HG02798 (cell line): ENCODE measurements at regions not wholly inside any gene's neighbourhood (a gene's known extent, or its start where the extent isn't known, plus 50 kb on each side); places are given as distances from the start of the nearest gene placed in this dataset.
"Not testable (repeated sequence)": the region's sequence is repeated elsewhere in the genome, so short reads cannot be mapped to it uniquely, and the experiment has no call there.

ENCODE experiments used
- ATAC-seq: cut with Tn5 transposase; IDR thresholded peaks from one replicate; pipeline ENCODE4 v1.9.1; 2021; ENCODE audit warnings: mild to moderate bottlenecking; ENCODE audit not compliant: unreplicated experiment, poor library complexity

DNA sequence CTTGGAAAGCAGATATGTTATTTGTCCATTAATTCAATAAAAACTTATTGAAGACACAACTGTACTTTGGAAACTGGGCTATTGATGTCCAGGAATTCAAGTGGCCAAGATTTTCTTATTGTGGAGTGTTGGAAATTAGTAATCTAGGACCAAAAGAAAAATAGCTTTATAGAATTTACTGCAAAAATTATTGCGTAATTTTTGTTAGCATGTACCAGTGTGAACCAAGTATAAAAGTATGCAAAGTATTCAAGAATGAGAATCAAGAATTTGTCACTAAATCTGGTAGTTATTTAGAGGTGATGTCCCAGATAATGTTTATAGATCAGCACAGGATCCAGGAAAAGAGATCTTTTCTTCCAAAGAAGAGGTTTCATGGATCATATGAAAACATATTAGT, 468.9 kb upstream of the CTSO start:
- no peak for ATAC-seq

- ATAC-seq, result no peak
Observed at GRCh38 chr4:156420623-156421022, 467.0 kb upstream of the CTSO start.

DNA sequence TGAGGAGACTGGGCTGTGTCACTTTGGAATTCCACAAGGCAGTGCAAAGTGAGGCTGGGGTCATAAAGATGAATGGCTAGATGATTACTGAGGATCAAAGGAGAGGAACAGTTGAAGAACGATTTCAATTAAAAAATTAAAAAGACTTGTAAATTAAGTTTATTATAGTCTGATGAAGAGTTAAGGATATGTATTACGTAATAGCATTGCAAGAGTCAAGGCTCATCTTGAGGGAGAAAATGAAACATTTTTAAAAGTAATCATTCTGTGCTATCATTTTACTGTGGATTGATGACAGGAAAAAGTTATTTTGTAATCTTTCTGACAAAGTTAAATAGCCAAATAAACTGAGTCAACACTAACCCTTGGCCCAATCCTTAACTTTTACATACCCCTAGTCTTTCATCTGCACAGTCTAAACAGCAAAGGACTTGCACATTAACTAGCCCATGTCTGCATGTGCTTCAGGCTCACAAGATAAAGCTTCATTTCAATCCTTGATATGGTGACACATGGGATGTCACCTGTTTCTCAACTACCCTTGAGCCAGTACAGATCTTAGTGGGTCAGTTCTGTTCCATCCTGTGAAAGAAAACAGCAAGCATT, 465.5 kb upstream of the CTSO start:
- ATAC-seq, result no peak

- no peak for ATAC-seq
Observed at GRCh38 chr4:156414406-156414805, 460.7 kb upstream of the CTSO start.

DNA sequence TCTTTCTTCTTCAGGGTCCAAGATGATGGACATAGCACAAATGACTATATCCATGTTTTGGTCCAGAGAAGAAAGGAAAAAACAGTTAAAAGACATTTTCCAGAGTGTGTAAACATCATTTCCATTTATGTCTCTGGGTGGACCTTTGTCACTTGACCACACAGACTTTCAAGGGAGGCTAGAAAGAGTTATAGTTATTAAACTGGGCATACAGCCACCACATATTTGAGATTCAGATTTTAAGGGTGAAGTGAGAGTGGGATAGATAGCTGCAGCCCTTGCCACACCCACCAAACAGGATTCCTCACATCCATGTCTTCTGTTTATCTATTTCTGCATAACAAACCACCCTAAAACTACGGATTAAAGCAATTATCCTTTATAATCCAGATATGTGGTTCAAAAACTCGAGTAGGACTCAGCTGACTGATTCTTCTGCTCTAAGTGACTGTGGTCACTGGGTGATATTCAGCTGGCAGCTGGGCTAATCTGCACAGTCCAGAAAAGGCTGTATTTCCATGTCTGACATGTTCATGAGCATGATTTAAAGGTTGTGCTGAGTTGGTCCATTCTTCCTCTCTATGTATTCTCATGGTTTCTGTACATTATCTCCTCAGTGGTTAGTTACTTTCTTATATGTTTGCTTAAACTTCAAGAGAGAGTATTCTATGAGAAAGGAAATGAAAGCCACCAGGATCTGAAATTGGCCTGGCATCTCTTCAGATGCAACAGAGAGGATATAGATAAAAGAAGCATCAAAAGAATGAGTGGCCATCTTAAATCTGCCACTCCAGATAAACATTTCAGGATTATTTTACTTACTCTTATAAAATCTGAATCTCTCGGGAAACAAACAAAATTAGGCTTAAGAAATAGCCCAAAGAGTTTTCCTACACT, 459.8 kb upstream of the CTSO start:
- no peak for ATAC-seq

DNA sequence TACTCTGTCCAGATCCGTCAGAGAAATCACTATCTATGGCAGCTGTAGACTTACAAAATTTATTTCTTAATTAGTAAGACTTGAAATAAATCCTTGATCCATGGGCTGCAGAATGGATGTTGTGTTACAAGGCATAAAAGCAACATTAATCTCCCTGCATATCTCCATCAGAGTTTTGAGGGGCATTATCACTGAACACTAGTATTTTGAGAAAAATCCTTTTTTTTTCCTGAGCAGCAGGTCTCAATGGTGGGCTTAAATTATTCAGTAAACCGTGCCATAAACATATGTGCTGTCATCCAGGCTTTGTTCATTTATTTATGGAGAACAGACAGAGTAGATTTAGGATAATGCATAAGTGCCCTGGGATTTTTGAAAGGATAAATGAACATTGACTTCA, 457.9 kb upstream of the CTSO start:
- ATAC-seq, result no peak

- ATAC-seq, result no peak
Observed at GRCh38 chr4:156408749-156409148, 455.1 kb upstream of the CTSO start.

GRCh38 chr4:156401371-156401770, 447.7 kb upstream of the CTSO start:
- no peak for ATAC-seq

DNA sequence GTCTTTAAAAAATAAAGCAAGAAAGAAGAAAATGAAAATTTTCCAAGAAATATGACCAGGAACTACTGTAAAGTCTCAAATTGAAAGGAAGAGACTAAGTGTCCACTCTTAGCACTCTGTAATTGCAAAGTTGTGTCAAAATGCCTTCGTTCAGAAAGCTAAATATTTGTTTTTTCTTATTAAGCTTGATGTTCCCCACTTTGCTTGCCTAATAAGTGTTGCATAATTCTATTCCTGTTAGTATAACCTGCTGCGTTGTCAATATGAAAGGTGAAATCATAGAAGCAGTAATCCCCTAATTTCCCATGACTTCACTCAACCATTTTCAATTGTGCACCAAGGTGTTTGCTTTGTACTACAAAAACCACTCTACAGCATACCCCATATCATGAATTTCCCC, 442.9 kb upstream of the CTSO start:
- ATAC-seq, result no peak

GRCh38 chr4:156391325-156391653, 437.6 kb upstream of the CTSO start:
- no peak for ATAC-seq

- no peak for ATAC-seq
Observed at GRCh38 chr4:156390599-156391324, 437.1 kb upstream of the CTSO start.

GRCh38 chr4:156388826-156389225, 435.2 kb upstream of the CTSO start:
- no peak for ATAC-seq

DNA sequence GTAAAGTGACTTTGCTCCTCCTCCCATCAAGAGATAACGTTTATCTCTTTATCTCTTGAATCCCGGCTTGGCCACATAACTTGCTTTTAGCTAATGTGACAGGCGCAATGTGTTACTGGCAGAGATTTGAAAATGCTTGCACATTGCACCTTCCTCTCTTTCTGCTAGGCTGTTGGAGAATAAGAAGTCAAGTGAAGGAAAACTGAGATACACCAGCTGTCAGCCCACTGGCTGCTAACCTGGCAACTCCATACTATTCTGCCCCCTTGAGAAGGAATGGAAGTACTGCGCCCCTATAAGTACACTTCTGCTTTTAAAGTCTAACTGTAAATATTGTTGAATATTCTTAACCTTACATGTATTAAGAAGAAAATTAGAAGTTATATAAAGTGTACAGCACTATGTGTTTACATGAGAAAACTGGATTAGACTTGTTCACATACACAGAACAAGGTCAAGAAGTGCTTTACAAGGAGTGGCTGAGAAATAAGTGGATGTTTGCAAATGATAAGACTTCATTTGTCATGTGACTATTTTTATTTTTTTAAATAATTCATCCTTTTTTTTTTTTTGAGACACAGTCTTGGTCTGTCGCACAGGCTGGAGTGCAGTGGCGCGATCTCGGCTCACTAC, 424.5 kb upstream of the CTSO start:
- ATAC-seq, result peak; percentile 85

DNA sequence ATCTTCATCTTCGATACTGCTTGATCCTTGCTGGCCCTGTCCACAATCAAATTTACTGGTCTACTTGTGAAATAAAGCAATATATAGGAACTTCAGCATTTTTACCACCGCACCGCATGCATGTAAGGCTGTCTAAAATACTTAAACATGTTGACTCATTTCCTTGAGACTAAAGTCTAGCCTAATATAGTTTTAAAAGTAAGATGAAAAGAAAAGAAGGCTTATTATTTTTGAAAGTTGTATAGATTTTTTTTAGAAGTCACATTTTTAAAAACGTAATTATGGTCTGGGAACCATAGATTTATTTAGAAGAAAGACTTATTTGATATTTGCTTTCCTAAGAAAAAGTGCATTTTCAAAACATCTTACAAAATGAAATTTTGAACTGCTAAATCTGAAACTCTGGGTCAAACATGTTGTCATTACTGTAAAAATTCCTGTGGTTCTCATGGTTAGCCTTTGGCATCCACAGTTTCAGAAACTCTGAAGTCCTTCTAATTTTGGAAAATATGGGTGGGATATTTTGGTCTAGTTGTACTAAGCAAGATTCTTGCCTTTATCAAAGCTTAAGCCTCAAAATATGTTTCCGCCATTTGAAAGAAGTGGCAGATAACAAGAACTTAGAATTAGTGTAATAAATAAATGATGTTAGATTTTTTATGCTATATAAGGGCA, 423.5 kb upstream of the CTSO start:
- ATAC-seq, result no peak

- ATAC-seq, result no peak
Observed at GRCh38 chr4:156374894-156375293, 421.2 kb upstream of the CTSO start.

- ATAC-seq, result no peak
Observed at GRCh38 chr4:156374069-156374468, 420.4 kb upstream of the CTSO start.

- ATAC-seq, result not testable (repeated sequence)
Observed at GRCh38 chr4:156367502-156367901, 413.8 kb upstream of the CTSO start.

DNA sequence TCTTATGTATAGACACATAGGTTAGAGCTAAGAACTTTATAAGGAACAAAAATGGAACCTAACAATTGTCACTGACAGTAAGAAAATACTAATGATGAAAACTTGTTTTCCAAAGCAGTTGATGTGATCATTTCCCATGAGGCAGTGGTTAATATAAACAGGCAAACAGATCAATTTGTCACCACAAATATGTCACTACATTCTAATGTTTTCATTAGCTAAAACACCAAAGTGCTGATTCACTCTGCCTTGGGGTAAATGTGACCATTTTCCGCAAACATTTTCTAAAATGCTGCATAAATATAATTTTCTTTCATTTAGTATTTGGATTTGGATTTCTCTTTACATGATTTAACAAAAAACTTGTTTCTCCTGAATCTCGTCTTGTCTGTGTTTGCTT, 408.9 kb upstream of the CTSO start:
- no peak for ATAC-seq

- no peak for ATAC-seq
Observed at GRCh38 chr4:156347412-156348075, 393.9 kb upstream of the CTSO start.

- no peak for ATAC-seq
Observed at GRCh38 chr4:156346959-156347385, 393.3 kb upstream of the CTSO start.
